ENCODE measurements at regions not wholly inside any gene's neighbourhood (a gene's known extent, or its start where the extent isn't known, plus 50 kb on each side); places are given as distances from the start of the nearest gene placed in this dataset.

DNA sequence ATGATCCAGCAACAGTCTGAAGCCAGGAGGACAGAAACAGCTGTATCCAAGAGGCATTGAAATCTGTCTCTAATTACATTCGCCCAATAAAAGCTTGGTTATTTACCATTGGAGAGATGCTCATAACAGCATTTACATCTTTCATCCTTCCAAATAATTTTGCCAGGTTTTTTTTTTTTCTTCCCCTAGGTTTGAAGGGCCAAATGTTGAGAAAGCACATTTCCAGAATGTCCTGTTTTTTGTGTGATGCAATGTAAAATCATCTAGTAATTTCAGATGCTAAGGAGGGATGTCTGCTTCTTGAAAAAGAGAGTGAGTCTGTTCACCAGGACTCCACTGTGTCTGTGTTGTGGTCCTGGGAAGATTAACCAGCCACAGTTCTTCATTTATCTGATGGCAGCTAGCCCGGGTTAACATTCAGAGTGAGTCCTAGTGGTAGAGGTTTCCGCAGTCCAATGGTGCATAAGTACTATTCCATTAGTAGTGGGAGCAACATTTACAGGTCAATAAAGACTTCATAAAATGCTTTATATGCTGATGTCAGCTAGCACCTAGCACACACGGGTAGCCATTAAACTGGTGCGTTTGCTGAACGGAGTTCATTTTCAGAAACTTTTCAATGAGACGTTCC lies 406.8 kb downstream of the STIM2 start:
- ChIA-PET POLR2A (no interaction called here), CTCF (no interaction called here)
- no peak for DNase-seq (ENCODE audit: low read depth, low spot score)
- TF ChIP-seq CTCF (IDR thresholded peaks at IDR 0.05; ENCODE audit: insufficient read depth, low read length, missing control alignments): no peak
- no peak overlapping the region for H3K4me3 ChIP-seq (ENCODE audit: low read depth, low read length)

DNA sequence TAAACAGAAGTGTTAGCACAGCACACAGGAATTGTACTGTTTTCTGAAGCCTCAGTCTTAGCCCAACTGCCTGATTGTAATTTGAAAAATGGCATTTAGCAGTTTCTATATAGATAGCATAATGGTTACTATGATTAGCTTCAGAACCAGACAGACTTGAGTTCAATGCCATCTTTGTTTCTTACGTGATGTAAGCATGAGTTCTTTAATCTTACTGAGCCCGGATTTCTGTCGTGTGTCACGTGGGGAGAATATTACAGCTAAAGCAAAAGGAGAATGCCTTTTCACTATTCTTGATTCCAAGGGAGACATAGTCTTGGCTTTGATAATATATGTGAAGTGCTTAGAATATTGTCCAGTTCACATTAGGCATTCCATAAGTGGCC lies 407.3 kb downstream of the STIM2 start:
- no peak overlapping the region for H3K4me3 ChIP-seq (ENCODE audit: low read depth, low read length)
- CTCF ChIA-PET: no interaction called here
- no peak for TF ChIP-seq CTCF (IDR thresholded peaks at IDR 0.05; ENCODE audit: insufficient read depth, low read length, missing control alignments)
- no peak for DNase-seq (ENCODE audit: low read depth, low spot score)
- POLR2A ChIA-PET: no interaction called here

- DNase-seq (ENCODE audit: low read depth, low spot score): no peak
- no peak for TF ChIP-seq CTCF (IDR thresholded peaks at IDR 0.05; ENCODE audit: insufficient read depth, low read length, missing control alignments)
- no peak overlapping the region for H3K4me3 ChIP-seq (ENCODE audit: low read depth, low read length)
- POLR2A ChIA-PET: no interaction called here
- CTCF ChIA-PET: no interaction called here
Measured at GRCh38 chr4:27270435-27270834, 409.8 kb downstream of the STIM2 start.

DNA sequence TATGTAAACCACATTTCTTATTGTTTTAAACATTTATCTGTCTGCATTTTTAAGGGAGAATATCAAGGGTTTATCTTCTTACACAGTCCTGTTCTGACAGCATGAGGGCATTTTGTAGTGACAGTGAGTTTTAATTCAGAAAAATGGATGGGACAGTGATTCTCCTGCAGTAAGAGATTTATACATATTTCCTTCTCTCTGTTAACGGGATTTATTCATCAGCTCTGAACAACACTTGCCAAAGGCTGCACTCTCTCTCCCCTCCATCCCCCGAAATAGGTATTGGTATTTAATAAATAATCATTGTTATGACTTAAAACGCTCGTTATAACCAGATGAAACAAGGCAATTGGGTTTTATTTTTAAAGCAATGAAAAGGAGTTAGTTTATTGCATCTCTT lies 410.9 kb downstream of the STIM2 start:
- ChIA-PET POLR2A (no interaction called here), CTCF (no interaction called here)
- no peak overlapping the region for H3K4me3 ChIP-seq (ENCODE audit: low read depth, low read length)
- no peak for TF ChIP-seq CTCF (IDR thresholded peaks at IDR 0.05; ENCODE audit: insufficient read depth, low read length, missing control alignments)
- no peak for DNase-seq (ENCODE audit: low read depth, low spot score)

- ChIA-PET CTCF (no interaction called here), POLR2A (no interaction called here)
- no peak overlapping the region for H3K4me3 ChIP-seq (ENCODE audit: low read depth, low read length)
- TF ChIP-seq CTCF (IDR thresholded peaks at IDR 0.05; ENCODE audit: insufficient read depth, low read length, missing control alignments): no peak
- no peak for DNase-seq (ENCODE audit: low read depth, low spot score)
Measured at GRCh38 chr4:27272217-27272616, 411.6 kb downstream of the STIM2 start.

DNA sequence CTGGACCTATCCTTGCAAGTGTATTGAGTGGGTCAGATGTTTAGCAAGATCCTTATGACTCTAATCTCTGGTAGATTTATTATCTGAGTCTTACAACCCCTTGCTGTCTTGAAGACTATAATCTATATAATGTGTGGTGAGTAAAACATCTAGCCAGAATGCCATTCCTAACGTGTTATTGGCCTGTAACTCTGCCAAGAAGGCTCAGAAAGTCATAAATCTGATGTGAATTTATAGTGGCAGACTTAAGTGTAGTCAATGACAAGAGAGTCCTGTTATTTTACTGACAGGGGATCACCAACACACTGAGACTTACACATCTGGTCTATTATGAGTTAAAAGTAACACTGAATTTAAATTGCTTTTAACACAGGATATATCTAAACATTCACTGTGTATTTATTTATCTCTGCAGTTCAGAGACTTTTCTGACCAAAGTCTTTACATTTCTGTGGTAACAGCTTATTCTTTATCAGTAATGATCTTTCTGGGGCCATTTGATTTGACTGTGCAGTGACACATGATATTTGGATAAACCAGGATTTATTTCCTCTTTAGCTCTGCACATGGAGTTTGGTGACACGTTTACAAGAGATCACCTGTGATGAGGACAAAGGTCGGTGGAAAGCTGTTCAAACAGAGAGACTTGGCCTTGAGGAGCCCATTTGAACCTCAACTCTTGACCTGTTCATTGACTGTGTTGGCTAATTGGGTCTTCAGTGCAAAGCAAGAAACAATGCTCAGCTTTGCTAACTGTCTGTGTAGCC lies 415.8 kb downstream of the STIM2 start:
- no peak for TF ChIP-seq CTCF (IDR thresholded peaks at IDR 0.05; ENCODE audit: insufficient read depth, low read length, missing control alignments)
- ChIA-PET CTCF (no interaction called here), POLR2A (no interaction called here)
- H3K4me3 ChIP-seq (ENCODE audit: low read depth, low read length): no peak overlapping the region
- DNase-seq (ENCODE audit: low read depth, low spot score): no peak
